GM12874 (cell line): ENCODE measurements at regions not wholly inside any gene's neighbourhood (a gene's known extent, or its start where the extent isn't known, plus 50 kb on each side); places are given as distances from the start of the nearest gene placed in this dataset.

Experiments
- TF ChIP-seq, protein P1 (sequence below): IDR thresholded peaks from 2 replicates; pipeline ENCODE4 v1.5.1; 2011; ENCODE audit warnings: low read depth, mild to moderate bottlenecking, control low read depth, low read length, moderate library complexity; ENCODE audit not compliant: insufficient read depth

DNA sequence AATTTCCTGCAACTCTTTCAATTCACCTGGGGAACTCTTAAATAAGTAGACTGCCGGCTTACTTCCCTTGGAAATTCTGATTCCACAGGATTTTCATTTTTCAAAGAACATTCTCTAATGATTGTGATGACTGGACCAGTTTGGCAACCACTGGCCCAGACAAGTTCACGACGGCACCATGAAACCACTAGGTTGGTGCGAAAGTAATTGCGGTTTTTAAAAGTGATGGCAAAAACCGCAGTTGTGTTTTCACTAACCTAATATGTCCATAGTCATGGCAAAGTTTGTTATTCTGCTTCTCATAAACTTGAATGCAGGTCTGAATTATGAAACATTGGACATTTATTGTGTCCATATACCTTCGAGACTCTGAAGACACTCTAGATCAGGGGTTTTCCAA is 317.2 kb downstream of the IRX1 start:
- TF ChIP-seq, protein P1, sequence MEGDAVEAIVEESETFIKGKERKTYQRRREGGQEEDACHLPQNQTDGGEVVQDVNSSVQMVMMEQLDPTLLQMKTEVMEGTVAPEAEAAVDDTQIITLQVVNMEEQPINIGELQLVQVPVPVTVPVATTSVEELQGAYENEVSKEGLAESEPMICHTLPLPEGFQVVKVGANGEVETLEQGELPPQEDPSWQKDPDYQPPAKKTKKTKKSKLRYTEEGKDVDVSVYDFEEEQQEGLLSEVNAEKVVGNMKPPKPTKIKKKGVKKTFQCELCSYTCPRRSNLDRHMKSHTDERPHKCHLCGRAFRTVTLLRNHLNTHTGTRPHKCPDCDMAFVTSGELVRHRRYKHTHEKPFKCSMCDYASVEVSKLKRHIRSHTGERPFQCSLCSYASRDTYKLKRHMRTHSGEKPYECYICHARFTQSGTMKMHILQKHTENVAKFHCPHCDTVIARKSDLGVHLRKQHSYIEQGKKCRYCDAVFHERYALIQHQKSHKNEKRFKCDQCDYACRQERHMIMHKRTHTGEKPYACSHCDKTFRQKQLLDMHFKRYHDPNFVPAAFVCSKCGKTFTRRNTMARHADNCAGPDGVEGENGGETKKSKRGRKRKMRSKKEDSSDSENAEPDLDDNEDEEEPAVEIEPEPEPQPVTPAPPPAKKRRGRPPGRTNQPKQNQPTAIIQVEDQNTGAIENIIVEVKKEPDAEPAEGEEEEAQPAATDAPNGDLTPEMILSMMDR = no peak

DNA sequence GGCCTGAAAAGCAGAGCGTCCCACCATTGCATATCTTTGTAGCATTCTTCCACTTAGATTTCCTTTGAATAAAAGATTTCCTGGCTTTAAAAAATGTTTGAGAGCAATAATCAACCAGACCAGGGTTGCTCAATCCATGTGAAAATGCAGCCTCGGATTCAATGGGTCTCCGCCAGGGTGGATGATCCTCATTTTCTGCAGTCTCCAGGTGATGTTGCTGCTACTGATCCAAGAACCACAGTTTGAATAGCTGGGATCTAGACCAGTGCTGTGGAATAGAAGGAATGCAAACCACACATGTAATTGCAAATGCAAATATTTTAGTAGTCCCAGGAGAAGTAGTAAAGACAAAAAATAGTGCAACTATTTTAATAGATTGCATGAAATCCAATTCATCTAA is 317.6 kb downstream of the IRX1 start:
- TF ChIP-seq, protein P1 = no peak

DNA sequence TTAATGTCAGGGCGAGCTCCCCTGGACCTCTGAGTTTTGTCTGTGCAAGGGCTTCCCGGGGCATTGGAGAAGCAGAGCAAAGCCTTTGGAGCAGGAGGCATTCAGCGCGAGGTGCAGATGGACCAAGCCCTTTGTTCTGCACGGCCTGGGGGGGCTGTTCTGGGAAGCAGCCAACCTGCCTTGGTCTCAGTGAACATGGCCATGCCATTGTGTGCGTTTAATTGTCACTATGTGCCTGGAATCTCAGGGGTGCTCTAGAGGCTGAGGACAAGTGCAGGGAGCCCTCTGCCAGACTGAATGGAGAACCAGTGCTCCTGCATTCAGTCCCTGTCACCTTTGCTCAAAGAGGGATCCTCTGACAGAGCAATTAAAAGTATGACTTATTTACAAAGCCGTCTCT is 329.4 kb downstream of the IRX1 start:
- TF ChIP-seq, protein P1 = no peak

DNA sequence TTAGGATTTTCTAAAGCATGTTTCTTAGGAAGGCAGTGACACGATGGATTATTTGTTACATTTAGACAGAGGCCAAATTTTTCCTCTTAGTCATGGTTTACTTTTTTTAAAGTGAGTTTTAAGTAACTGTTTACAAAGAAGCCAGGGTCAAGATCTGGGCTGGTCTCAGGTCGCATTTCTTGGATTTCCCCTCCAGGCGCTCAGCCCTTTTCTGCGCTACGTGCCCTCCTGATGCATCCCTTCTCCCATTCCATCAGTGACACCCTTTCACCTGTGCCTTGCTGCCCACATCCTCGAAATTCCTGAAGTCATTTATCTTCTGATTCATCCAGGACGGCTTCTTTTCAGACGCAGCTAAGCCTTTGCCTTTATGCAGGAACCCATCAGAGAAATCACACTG is 330.3 kb downstream of the IRX1 start:
- TF ChIP-seq, protein P1 = no peak

DNA sequence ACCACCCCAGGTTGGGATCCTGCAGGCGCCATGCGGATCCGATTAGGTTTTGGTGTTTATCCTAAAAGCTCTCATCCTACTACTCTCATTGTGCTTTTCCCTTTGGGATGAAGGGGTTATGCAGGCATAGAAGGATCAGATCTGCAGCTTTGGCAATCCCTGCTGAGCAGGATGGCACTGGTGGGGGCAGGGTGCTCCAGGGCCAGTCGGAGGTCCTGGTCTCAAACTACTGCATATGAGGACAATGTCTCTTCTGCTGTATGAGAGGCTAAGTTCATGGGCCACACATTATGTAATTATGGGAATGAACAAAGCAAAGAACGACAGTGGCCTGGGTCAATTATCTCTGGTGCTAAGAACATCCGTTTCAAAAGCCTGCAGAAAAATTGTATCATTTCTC is 334.2 kb downstream of the IRX1 start:
- TF ChIP-seq, protein P1 = no peak

DNA sequence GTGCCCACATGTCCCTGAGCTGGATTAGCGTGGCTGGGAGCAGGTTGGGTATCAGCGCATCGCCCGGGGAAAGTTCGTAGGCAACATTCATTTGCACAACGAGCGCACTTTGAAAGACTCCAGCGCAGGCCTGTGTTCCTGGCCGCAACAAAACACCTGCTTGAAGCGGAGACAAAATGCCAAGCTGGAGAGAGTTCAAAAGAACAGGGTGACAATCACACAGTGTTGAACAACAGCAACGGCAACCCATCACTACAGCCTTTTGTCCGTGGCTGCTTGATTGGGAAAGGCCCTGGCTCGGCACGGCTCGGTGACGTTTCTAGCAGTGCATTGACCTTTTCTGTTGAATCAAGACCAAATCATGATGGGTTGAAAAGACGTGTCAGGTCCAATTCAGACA is 336.3 kb downstream of the IRX1 start:
- TF ChIP-seq, protein P1 = no peak

DNA sequence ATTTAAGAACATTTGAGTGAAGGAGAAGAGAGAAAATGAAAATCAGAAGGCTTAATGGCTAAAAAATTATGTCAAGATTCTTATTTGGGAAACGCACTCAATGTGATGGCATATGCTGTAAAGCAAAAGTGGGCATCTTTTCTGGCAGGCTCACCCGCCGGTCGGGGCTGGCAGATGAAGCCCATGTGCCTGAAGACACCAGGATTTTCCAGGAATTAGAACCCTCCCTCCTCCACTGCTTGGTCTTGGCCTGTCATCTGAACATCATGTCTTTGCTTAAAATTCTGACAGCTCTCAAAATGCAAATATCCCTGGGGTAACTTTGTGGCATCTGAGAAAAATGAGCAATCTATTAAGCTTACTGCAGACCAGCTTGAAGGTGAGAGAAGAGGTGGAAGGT is 337.9 kb downstream of the IRX1 start:
- TF ChIP-seq, protein P1 = no peak

DNA sequence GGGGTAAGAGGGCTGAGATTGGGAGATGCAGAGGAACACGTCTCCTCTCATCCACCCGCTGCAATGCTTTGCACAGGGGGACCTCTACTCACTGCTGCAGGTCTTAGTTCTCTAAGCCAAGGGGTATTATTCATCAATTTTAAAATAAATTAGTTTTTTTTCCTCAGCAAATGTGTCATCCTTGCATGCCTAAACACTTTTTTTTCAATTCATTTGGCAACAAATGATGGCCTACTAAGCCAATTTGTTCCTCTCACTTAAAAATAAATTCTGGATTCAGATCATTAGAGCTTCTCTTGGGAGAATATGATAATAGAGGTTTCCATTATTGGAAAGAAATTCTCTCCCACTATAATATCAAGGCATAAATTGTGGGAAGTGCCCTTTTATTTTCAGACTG is 338.3 kb downstream of the IRX1 start:
- TF ChIP-seq, protein P1 = no peak
